ENCODE measurements at regions not wholly inside any gene's neighbourhood (a gene's known extent, or its start where the extent isn't known, plus 50 kb on each side); places are given as distances from the start of the nearest gene placed in this dataset.
"Not testable (repeated sequence)": the region's sequence is repeated elsewhere in the genome, so short reads cannot be mapped to it uniquely, and the experiment has no call there.

- no peak for DNase-seq (ENCODE audit: low read depth in 2 of 2)
Observed at GRCh38 chrX:120753413-120754251, 122.0 kb downstream of the CT47B1 start.

DNA sequence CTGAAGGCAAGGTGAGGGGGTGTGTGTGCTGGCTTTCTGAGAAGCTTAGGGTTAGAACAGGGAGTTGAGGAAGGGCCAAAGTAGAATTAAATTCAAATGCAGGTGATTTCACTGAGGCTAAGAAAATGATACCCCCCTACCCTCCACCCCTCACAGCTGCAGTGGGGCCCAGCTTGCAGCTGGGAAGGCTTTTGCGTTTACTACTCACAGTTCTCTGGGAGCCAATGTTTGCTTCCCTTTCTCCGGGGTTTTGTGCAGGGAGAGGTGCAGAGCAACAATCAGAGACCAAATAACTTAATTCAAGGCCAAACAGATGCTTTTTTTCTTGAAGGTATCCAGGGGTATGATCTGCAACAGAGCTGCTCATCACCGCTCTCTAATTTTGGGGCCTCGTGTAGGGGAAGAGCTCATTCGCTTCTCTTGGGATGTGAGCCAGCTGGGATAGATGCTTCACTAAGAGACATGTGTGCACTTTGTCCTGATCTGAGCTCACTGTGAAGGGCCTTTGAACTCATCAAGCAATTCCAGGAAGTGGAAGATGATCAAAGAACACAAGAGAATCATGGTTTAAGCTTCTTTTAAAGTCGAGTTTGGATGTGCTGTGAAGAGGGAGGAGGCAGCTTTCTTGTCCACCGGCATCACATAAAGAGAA lies 122.7 kb upstream of the C1GALT1C1 start:
- no peak for DNase-seq (ENCODE audit: low read depth in 2 of 2)

DNA sequence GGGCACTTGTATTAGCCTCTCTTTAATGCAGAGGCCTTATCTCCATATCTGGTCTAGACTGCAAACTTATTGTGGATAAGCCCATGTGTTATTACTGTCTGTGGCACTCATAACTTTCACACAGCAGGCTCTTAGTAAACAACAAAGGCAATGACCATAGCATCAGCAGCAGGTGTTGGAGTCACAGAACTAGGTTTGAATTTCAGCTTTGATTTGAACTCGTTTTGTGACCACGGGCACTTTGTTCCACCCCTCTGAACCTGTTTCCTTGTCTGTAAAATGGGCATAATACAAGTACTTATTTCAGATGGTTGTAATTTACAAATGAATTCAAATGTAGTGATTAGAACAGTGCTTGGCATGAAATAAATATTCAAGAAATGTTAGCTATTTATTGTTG lies 121.8 kb upstream of the C1GALT1C1 start:
- DNase-seq (ENCODE audit: low read depth in 2 of 2): no peak

DNA sequence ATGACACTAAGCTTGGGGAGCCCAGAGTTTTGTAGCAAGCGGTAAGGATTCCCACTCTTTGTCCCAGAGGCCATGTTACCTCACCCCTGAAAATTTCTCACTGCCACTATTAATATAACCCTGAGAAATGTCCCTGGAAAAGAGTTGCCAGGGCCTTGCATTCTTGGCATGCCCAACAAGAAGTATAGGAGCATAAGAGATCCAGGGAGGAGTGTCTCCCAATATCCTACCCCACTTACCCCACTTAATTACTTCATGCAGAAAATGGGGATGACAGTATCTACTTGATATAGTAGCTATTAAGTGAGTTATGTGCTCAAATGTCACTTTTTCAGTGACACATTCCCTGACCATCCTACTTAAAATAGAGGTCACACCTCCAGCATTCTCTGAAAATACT lies 120.5 kb upstream of the C1GALT1C1 start:
- no peak for DNase-seq (ENCODE audit: low read depth in 2 of 2)

- DNase-seq (ENCODE audit: low read depth in 2 of 2): peak; percentile 73 to 87
Observed at GRCh38 chrX:120749141-120749846, 119.4 kb upstream of the C1GALT1C1 start.

- DNase-seq (ENCODE audit: low read depth in 2 of 2): no peak
Observed at GRCh38 chrX:120746153-120746552, 116.3 kb upstream of the C1GALT1C1 start.

DNA sequence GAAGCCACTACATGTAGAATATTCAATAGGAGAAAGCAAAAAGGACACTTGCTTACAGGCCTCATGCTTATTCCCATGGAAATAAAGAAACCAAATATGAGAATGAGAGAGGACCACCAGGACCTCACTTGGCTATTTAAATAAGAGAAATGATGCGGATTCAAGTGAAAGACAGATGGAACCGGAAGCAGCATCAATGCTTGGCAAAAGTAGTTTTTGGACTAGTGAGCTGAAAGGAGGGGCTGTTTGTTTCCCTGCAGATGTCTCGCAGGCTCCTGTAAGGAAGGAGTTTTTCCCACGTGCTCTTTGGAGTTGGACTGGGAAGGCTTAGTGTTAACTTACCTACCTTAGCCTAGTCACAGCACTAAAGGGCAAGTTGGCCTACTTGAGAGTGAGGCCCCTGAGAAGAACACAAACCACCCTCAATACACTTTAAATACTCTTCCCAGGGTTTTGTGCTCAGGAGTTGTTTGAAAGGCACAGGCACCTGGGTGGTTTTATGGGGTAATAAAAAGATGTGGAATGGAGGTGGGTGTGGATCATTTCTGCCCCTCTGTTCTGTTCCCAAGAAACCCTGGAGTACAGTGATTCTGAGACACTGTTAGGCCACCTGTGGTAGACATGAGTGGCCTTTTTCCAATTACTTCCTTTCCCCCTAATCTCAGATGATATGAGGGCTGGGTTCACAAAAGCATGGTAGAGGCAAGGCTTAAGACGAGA lies 113.3 kb upstream of the C1GALT1C1 start:
- no peak for DNase-seq (ENCODE audit: low read depth in 2 of 2)

- no peak for DNase-seq (ENCODE audit: low read depth in 2 of 2)
Observed at GRCh38 chrX:120741452-120741851, 111.6 kb upstream of the C1GALT1C1 start.

GRCh38 chrX:120740072-120740471 lies 110.2 kb upstream of the C1GALT1C1 start:
- no peak for DNase-seq (ENCODE audit: low read depth in 2 of 2)

DNA sequence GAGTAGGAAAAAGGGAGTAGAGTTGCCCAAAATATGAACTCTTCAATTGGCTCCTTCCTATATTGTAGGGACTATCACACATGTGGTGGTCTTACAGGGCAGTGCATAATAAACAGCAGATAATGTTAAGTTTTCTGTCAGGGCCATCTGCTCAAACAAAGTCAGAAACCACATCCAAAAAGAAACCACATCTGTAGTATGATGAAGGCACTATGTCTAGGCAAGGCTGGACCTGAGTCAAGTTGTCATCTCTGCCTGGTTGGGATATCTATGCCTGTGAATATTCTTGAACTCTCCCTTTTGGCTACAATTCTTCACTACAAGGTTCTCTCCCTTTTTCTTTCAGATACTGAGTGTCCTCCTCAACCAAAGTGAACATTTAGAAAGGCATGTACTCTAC lies 109.4 kb upstream of the C1GALT1C1 start:
- DNase-seq (ENCODE audit: low read depth in 2 of 2): no peak

- DNase-seq (ENCODE audit: low read depth in 2 of 2): peak in 1 of 2 donors; percentile 64
Observed at GRCh38 chrX:120736989-120737388, 107.1 kb upstream of the C1GALT1C1 start.

DNA sequence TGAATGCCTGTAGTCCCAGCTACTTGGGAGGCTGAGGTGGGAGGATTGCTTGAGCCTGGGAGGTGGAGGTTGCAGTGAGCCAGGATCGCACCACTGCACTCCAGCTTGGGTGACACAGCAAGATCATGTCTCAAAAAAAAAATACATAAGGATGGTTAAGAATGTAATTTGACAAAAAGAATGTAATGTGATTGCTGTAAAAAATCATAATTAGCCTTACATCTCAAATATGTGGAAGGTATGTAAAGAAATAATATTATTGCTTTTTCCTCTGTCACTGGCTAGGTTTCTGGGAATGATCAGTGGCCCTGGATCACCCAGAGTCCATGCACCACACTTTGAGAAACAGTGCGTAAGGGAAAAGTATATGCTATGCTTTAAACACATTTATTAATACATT lies 106.1 kb upstream of the C1GALT1C1 start:
- no peak for DNase-seq (ENCODE audit: low read depth in 2 of 2)

DNA sequence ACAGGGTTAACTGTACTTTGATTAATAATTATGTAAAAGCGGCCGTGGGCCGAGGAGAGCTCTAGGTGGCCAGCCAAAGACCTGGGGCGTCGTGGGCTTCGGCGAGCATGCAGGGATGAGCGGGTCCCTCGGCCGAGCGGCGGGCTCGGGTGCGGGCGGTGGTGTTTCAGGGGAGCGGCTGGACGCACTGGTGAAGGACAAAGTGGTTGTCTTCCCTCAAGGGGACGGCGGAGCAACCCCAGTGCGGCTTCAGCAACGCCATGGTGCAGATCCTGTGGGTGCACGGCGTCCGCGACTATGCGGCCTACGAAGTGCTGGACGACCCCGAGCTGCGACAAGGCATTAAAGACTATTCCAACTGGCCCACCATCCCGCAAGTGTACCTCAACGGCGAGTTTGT lies 103.0 kb upstream of the C1GALT1C1 start:
- no peak for DNase-seq (ENCODE audit: low read depth in 2 of 2)

DNA sequence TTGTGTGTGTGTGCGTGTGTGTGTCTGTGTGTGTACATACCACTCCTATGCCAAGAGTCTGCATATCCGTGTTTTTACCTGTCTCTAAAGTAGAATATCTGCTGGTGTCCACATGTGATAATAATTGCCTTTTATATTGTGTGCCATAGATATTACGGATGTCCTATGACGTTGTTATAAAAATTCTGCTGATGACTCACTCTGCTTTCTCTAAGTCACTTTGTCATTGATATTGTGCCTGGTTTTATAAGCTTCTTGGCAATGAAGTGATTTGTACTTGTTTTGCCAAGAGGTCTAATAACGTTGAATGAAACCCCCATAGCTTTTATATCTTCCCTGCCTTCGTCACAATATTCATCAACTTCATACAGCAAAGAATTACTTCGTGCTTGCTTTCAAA lies 102.6 kb upstream of the C1GALT1C1 start:
- peak; percentile 3 to 35 for DNase-seq (ENCODE audit: low read depth in 2 of 2)

- no peak for DNase-seq (ENCODE audit: low read depth in 2 of 2)
Observed at GRCh38 chrX:120731386-120731785, 101.5 kb upstream of the C1GALT1C1 start.

- not testable (repeated sequence) for DNase-seq (ENCODE audit: low read depth in 2 of 2)
Observed at GRCh38 chrX:120729506-120730255, 99.8 kb upstream of the C1GALT1C1 start.

DNA sequence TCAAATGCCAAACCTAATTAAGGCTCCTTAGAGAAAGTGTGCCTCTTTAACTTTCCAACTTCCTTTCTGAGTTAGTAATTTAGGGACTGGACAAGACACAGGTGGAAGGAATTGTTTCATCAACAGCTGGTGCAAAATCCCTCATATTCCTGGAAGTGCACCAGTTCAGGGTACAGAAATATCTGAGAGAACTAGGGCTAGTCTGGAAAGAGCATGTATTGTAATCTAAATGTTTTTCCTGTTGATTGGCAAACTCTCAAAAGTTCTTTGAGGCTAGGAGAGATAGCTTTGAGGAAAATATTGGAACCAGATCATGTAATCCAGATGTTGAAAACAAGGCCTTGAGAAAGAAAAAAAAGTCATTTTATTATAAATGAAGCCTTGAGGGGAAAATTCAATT lies 98.1 kb upstream of the C1GALT1C1 start:
- DNase-seq (ENCODE audit: low read depth in 2 of 2): no peak

GRCh38 chrX:120727452-120727851 lies 97.6 kb upstream of the C1GALT1C1 start:
- no peak for DNase-seq (ENCODE audit: low read depth in 2 of 2)

- DNase-seq (ENCODE audit: low read depth in 2 of 2): no peak
Observed at GRCh38 chrX:120726294-120726693, 96.4 kb upstream of the C1GALT1C1 start.

DNA sequence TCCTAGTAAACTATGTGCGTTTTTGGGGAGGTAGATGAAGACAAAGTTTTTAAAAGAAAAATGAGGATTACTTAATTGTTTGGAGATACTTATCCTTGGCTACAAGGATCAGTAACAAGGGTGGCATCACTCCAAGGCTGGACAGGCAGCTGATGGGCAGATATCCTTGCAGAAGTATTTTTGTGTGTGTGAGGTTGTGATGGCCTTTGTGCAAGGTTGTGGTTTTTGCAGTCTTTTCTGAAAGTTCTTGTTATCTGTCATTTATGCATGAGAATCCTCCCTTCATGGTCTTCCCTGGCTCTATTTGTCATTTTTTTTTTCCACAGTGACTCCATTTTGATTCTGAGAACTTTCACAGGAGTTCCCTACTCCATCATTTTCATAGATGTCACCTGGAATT lies 96.0 kb upstream of the C1GALT1C1 start:
- DNase-seq (ENCODE audit: low read depth in 2 of 2): no peak

DNA sequence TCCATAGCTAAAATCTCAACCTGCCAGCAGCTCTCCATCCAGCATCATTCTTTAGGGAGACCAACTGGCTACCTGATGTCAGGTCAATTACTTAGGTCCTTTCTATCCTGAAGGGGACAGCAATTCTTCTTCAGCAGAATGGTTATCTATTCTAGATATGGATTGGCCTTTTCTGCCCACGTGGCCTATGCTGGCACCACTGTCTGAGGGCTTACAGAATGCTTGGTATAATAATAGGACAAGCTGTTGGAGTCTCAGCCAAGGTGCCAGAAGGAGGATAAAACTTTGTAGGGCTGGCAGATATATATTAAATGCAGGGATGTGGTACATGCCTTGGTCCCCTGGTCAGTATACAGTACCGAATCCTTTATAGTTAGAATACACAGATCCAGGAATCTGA lies 89.8 kb upstream of the C1GALT1C1 start:
- no peak for DNase-seq (ENCODE audit: low read depth in 2 of 2)

All from dermis microvascular lymphatic vessel endothelial cell (primary cell).